Nephron progenitor cell (in vitro differentiated cells): ENCODE measurements at regions not wholly inside any gene's neighbourhood (a gene's known extent, or its start where the extent isn't known, plus 50 kb on each side); places are given as distances from the start of the nearest gene placed in this dataset.

ENCODE experiments used
- DNase-seq: peaks from one replicate; pipeline ENCODE4 v3.0.0; 2021
- H3K27ac Mint-ChIP-seq: 2 replicates; pipeline ENCODE4 v1.8.0; 2021; ENCODE audit warnings: mild to moderate bottlenecking, moderate library complexity, mixed read lengths
- H3K27me3 Mint-ChIP-seq: 2 replicates; pipeline ENCODE4 v1.8.0; 2021; ENCODE audit warnings: mild to moderate bottlenecking, low read depth, mixed read lengths; ENCODE audit not compliant: poor library complexity
- H3K36me3 Mint-ChIP-seq: 2 replicates; pipeline ENCODE4 v1.8.0; 2021; ENCODE audit warnings: low read depth, mixed read lengths
- H3K4me1 Mint-ChIP-seq: 2 replicates; pipeline ENCODE4 v1.8.0; 2021; ENCODE audit warnings: mixed read lengths
- H3K4me3 Mint-ChIP-seq: 2 replicates; pipeline ENCODE4 v1.8.0; 2021; ENCODE audit warnings: mild to moderate bottlenecking, moderate library complexity, mixed read lengths
- H3K9me3 Mint-ChIP-seq: 2 replicates; pipeline ENCODE4 v1.8.0; 2021; ENCODE audit warnings: mild to moderate bottlenecking, moderate library complexity, mixed read lengths
- CTCF ChIP-seq: fragments of 200-600 bp; sonication (generic); IDR thresholded peaks from 2 replicates; pipeline ENCODE4 v1.5.0; 2021; ENCODE audit warnings: antibody characterized with exemption

GRCh38 chr9:113656771-113657670 is 193.5 kb downstream of the RGS3 start:
- no peak overlapping the region for H3K4me3 Mint-ChIP-seq
- no peak for TF ChIP-seq CTCF
- peaks cover 66% of the 10 kb centered on the region for H3K4me1 Mint-ChIP-seq
- peaks cover 12% of the 10 kb centered on the region for H3K27me3 Mint-ChIP-seq
- no peaks in the 10 kb centered on the region for H3K9me3 Mint-ChIP-seq
- H3K36me3 Mint-ChIP-seq = no peaks in the 10 kb centered on the region
- H3K27ac Mint-ChIP-seq = peak overlapping the region; percentile 82
- no peak for DNase-seq

GRCh38 chr9:113657765-113658544 is 194.4 kb downstream of the RGS3 start:
- peaks cover 12% of the 10 kb centered on the region for H3K27me3 Mint-ChIP-seq

GRCh38 chr9:113658545-113658895 is 195.0 kb downstream of the RGS3 start:
- no peak overlapping the region for H3K27ac Mint-ChIP-seq
- no peak overlapping the region for H3K4me3 Mint-ChIP-seq
- H3K36me3 Mint-ChIP-seq = no peaks in the 10 kb centered on the region
- peaks cover 53% of the 10 kb centered on the region for H3K4me1 Mint-ChIP-seq
- DNase-seq = no peak
- H3K9me3 Mint-ChIP-seq = no peaks in the 10 kb centered on the region
- H3K27me3 Mint-ChIP-seq = peaks cover 12% of the 10 kb centered on the region
- no peak for TF ChIP-seq CTCF

More at GRCh38 chr9:113657765-113658544, 194.4 kb downstream of the RGS3 start:
- Mint-ChIP-seq H3K4me3 (no peak overlapping the region), H3K9me3 (no peaks in the 10 kb centered on the region), H3K27ac (no peak overlapping the region), H3K36me3 (no peaks in the 10 kb centered on the region), H3K4me1 (peaks cover 56% of the 10 kb centered on the region)
- peak; percentile 94 for DNase-seq
- TF ChIP-seq CTCF = peak; percentile 99

- TF ChIP-seq CTCF = no peak
- Mint-ChIP-seq H3K9me3 (no peaks in the 10 kb centered on the region), H3K27me3 (peaks cover 13% of the 10 kb centered on the region), H3K36me3 (no peaks in the 10 kb centered on the region), H3K4me3 (no peak overlapping the region), H3K27ac (peak overlapping the region; percentile 23), H3K4me1 (peaks cover 49% of the 10 kb centered on the region)
- DNase-seq = no peak
These were observed 195.5 kb downstream of the RGS3 start for GRCh38 chr9:113659039-113659438.

- no peak for DNase-seq
- Mint-ChIP-seq H3K9me3 (no peaks in the 10 kb centered on the region), H3K4me1 (peaks cover 43% of the 10 kb centered on the region)
These were observed 196.2 kb downstream of the RGS3 start for GRCh38 chr9:113659740-113660139.

More at GRCh38 chr9:113659740-113660139, 196.2 kb downstream of the RGS3 start:
- Mint-ChIP-seq H3K27ac (no peak overlapping the region), H3K36me3 (no peaks in the 10 kb centered on the region), H3K4me3 (no peak overlapping the region), H3K27me3 (peaks cover 15% of the 10 kb centered on the region)
- TF ChIP-seq CTCF = no peak
